ENCODE measurements at regions not wholly inside any gene's neighbourhood (a gene's known extent, or its start where the extent isn't known, plus 50 kb on each side); places are given as distances from the start of the nearest gene placed in this dataset.

DNA sequence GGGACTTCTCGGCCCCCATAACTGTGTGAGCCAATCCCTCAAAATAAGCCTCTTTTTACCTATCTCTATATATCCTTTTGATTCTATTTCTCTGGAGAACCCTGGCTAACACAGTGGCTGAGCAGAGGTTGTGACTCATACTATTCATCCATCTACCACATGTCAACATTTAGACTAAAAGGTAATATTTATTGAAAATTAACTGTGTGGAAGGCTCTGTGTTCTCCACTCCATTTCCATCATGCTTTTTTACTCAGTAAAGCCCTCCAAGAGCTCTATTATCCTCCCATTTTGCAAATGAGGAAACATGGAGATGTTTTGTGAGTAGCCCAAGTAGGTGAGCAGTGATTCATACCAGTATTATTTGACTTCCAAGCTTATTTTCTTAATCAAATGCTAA is 217.9 kb upstream of the DCBLD2 start:
- Histone ChIP-seq H2AFZ (ENCODE audit: low read depth, low read length, severe bottlenecking) (no peak overlapping the region), H3K27ac (ENCODE audit: low read depth, low read length) (no peak overlapping the region), H3K9me3 (ENCODE audit: insufficient read depth, low read length) (no peaks in the 10 kb centered on the region), H4K20me1 (ENCODE audit: low read depth, low read length) (no peaks in the 10 kb centered on the region), H3K27me3 (ENCODE audit: low read length) (no peaks in the 10 kb centered on the region), H3K4me2 (ENCODE audit: low read depth, low read length, poor library complexity, severe bottlenecking) (no peak overlapping the region), H3K36me3 (ENCODE audit: low read length) (no peaks in the 10 kb centered on the region), H3F3A (ENCODE audit: insufficient read depth) (no peaks in the 10 kb centered on the region), H3K4me3 (ENCODE audit: insufficient read depth, low read length, poor library complexity, severe bottlenecking) (no peak overlapping the region), H3K79me2 (ENCODE audit: insufficient read depth, low read length) (no peaks in the 10 kb centered on the region), H3K9ac (ENCODE audit: low read length) (no peak overlapping the region), H3K9me2 (replicated peaks; ENCODE audit: insufficient read depth, low read length) (no peaks in the 10 kb centered on the region)
- TF ChIP-seq CTCF (IDR thresholded peaks at IDR 0.05; ENCODE audit: insufficient read depth, low read length, poor library complexity, severe bottlenecking) (no peak), EZH2phosphoT487 (conservative IDR thresholded peaks at IDR 0.05; ENCODE audit: low read length) (no peak)

DNA sequence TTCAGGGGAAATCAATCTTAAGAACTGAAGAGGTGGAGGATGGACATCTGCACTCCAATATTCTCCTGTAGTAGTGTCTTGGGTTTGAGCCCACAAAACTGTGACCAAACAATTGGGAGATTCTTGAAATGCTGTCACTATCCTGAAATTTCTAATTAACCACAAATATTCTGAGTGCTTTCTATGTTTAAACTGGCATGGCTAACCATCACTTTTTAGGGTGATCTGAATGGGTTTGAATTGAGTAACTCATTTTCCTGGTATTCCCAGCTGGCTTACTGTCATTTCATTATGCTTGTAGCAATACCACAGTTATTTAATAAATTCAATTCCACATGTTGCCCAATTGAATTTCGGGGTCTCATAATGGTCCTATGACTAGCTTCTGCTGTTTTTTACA is 216.9 kb upstream of the DCBLD2 start:
- Histone ChIP-seq H3K9me2 (replicated peaks; ENCODE audit: insufficient read depth, low read length) (no peaks in the 10 kb centered on the region), H3K36me3 (ENCODE audit: low read length) (no peaks in the 10 kb centered on the region), H3F3A (ENCODE audit: insufficient read depth) (no peaks in the 10 kb centered on the region), H3K79me2 (ENCODE audit: insufficient read depth, low read length) (no peaks in the 10 kb centered on the region), H3K9ac (ENCODE audit: low read length) (no peak overlapping the region), H4K20me1 (ENCODE audit: low read depth, low read length) (no peaks in the 10 kb centered on the region), H3K4me2 (ENCODE audit: low read depth, low read length, poor library complexity, severe bottlenecking) (no peak overlapping the region), H3K9me3 (ENCODE audit: insufficient read depth, low read length) (no peaks in the 10 kb centered on the region), H3K27me3 (ENCODE audit: low read length) (no peaks in the 10 kb centered on the region), H2AFZ (ENCODE audit: low read depth, low read length, severe bottlenecking) (no peak overlapping the region), H3K27ac (ENCODE audit: low read depth, low read length) (no peak overlapping the region), H3K4me3 (ENCODE audit: insufficient read depth, low read length, poor library complexity, severe bottlenecking) (no peak overlapping the region)
- TF ChIP-seq EZH2phosphoT487 (conservative IDR thresholded peaks at IDR 0.05; ENCODE audit: low read length) = no peak
- no peak for TF ChIP-seq CTCF (IDR thresholded peaks at IDR 0.05; ENCODE audit: insufficient read depth, low read length, poor library complexity, severe bottlenecking)

DNA sequence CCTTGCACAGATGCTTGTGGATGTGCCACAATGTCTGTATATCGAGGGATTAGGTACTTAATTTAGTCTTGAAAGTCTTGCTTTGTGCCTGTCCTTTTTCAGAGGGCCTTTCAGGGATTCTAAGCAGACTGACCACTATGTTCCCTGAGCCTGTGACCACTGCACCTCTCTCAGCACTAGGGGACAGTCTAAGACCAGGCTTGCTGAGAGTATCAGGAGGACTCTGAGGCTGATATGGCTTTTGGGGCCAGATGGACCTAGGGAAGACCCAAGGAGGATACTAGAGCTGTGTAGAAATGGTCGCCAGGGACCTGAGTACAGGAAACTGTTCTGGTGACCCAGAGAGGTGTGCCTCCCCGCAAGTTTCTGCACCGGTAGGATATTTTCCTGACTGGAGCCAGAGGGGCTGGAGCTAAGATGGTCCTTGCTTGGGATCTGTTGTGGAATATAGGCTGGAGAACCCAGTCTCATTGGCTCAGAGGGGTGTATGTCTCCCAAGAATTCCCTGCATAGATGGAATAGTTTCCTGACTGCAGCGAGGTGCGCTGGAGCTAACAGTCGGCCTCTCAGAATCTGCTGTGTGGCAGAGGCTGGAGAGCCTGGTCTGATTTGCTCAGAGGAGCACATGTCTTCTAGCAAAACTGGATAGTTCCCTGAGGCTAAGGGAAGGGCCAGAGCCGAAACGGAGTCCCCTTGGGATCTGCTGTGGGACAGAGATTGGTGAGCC is 213.2 kb upstream of the DCBLD2 start:
- H3K9me3 ChIP-seq (ENCODE audit: insufficient read depth, low read length) = no peaks in the 10 kb centered on the region
- H2AFZ ChIP-seq (ENCODE audit: low read depth, low read length, severe bottlenecking) = no peak overlapping the region
- no peak overlapping the region for H3K9ac ChIP-seq (ENCODE audit: low read length)
- H4K20me1 ChIP-seq (ENCODE audit: low read depth, low read length) = no peaks in the 10 kb centered on the region
- H3K4me2 ChIP-seq (ENCODE audit: low read depth, low read length, poor library complexity, severe bottlenecking) = no peak overlapping the region
- TF ChIP-seq CTCF (IDR thresholded peaks at IDR 0.05; ENCODE audit: insufficient read depth, low read length, poor library complexity, severe bottlenecking) (no peak), EZH2phosphoT487 (conservative IDR thresholded peaks at IDR 0.05; ENCODE audit: low read length) (no peak)
- no peak overlapping the region for H3K4me3 ChIP-seq (ENCODE audit: insufficient read depth, low read length, poor library complexity, severe bottlenecking)
- no peaks in the 10 kb centered on the region for H3K9me2 ChIP-seq (replicated peaks; ENCODE audit: insufficient read depth, low read length)
- H3K27ac ChIP-seq (ENCODE audit: low read depth, low read length) = no peak overlapping the region
- no peaks in the 10 kb centered on the region for H3K36me3 ChIP-seq (ENCODE audit: low read length)
- H3F3A ChIP-seq (ENCODE audit: insufficient read depth) = no peaks in the 10 kb centered on the region
- H3K79me2 ChIP-seq (ENCODE audit: insufficient read depth, low read length) = no peaks in the 10 kb centered on the region
- no peaks in the 10 kb centered on the region for H3K27me3 ChIP-seq (ENCODE audit: low read length)

All from SU-DHL-6 (cell line).